Liver (tissue), 8 donors: ENCODE measurements at regions not wholly inside any gene's neighbourhood (a gene's known extent, or its start where the extent isn't known, plus 50 kb on each side); places are given as distances from the start of the nearest gene placed in this dataset.

Experiments used
- DNase-seq: peaks from one replicate; pipeline ENCODE4 v3.0.0-alpha.2; 2017; ENCODE audit warnings: low spot score
- H3K27ac ChIP-seq, 2 donors: one replicate each; pipeline ENCODE4 v1.7.0; 2013; ENCODE audit warnings: inconsistent platforms in 2 of 2, low read length in 2 of 2, control low read depth in 1 of 2, low read depth in 1 of 2, mild to moderate bottlenecking in 1 of 2
- H3K27me3 ChIP-seq, 4 donors: one replicate each; pipeline versions ENCODE4 v1.6.1 to v1.7.0; 2013; ENCODE audit warnings: low read length in 3 of 4, inconsistent platforms in 1 of 4, mild to moderate bottlenecking in 1 of 4, moderate library complexity in 1 of 4; ENCODE audit not compliant: control insufficient read depth in 4 of 4, insufficient read depth in 4 of 4
- H3K36me3 ChIP-seq, 4 donors: one replicate each; pipeline versions ENCODE4 v1.6.1 to v1.7.0; 2013; ENCODE audit warnings: low read length in 3 of 4, mild to moderate bottlenecking in 3 of 4, low read depth in 1 of 4, moderate library complexity in 1 of 4; ENCODE audit not compliant: control insufficient read depth in 4 of 4, insufficient read depth in 3 of 4
- H3K4me1 ChIP-seq, 4 donors: one replicate each; pipeline versions ENCODE4 v1.6.1 to v1.7.0; 2013; ENCODE audit warnings: low read length in 3 of 4, mild to moderate bottlenecking in 3 of 4, moderate library complexity in 1 of 4; ENCODE audit not compliant: control insufficient read depth in 4 of 4, insufficient read depth in 4 of 4
- H3K4me3 ChIP-seq, 3 donors: one replicate each; pipeline versions ENCODE4 v1.6.1 to v1.7.0; 2013; ENCODE audit warnings: low read length in 3 of 3, control low read depth in 1 of 3, low read depth in 1 of 3, mild to moderate bottlenecking in 1 of 3
- H3K9ac ChIP-seq, 2 donors: one replicate each; pipeline ENCODE4 v1.7.0; 2013; ENCODE audit warnings: low read length in 2 of 2, mild to moderate bottlenecking in 2 of 2, moderate library complexity in 2 of 2, control low read depth in 1 of 2, low read depth in 1 of 2
- H3K9me3 ChIP-seq, 4 donors: one replicate each; pipeline versions ENCODE4 v1.6.1 to v1.7.0; 2013; ENCODE audit warnings: low read length in 3 of 4; ENCODE audit not compliant: control insufficient read depth in 4 of 4
- EGR1 ChIP-seq, 2 donors: IDR thresholded peaks; 2 replicates each; pipeline ENCODE4 v1.6.1; 2016 to 2018; ENCODE audit warnings: antibody characterized with exemption in 2 of 2, low read depth in 2 of 2
- FOXA1 ChIP-seq: IDR thresholded peaks from 2 replicates; pipeline ENCODE4 v1.6.1; 2016; ENCODE audit warnings: antibody characterized with exemption
- FOXA2 ChIP-seq: IDR thresholded peaks from 2 replicates; pipeline ENCODE4 v1.6.1; 2016; ENCODE audit warnings: antibody characterized with exemption
- GABPA ChIP-seq, 2 donors: IDR thresholded peaks in 1 of 2; conservative IDR thresholded peaks in 1 of 2; 2 replicates each; pipeline ENCODE4 v1.6.1; 2016; ENCODE audit warnings: antibody characterized with exemption in 2 of 2, mild to moderate bottlenecking in 1 of 2, moderate library complexity in 1 of 2
- HNF4A ChIP-seq, 2 donors: conservative IDR thresholded peaks; 2 replicates each; pipeline ENCODE4 v1.6.1; 2016; ENCODE audit warnings: antibody characterized with exemption in 2 of 2, mild to moderate bottlenecking in 2 of 2
- HNF4G ChIP-seq: IDR thresholded peaks from 2 replicates; pipeline ENCODE4 v1.6.1; 2016; ENCODE audit warnings: antibody characterized with exemption
- JUND ChIP-seq, 2 donors: IDR thresholded peaks; 2 replicates each; pipeline ENCODE4 v1.6.1; 2016; ENCODE audit warnings: antibody characterized with exemption in 2 of 2
- NR2F2 ChIP-seq: IDR thresholded peaks from 2 replicates; pipeline ENCODE4 v1.6.1; 2016; ENCODE audit warnings: antibody characterized with exemption
- RAD21 ChIP-seq, 2 donors: IDR thresholded peaks; 2 replicates each; pipeline ENCODE4 v1.6.1; 2016; ENCODE audit warnings: antibody characterized with exemption in 2 of 2, mild to moderate bottlenecking in 2 of 2
- RXRA ChIP-seq, 2 donors: IDR thresholded peaks; 2 replicates each; pipeline ENCODE4 v1.6.1; 2017 to 2018; ENCODE audit warnings: antibody characterized with exemption in 2 of 2, mild to moderate bottlenecking in 1 of 2
- SP1 ChIP-seq: IDR thresholded peaks from 2 replicates; pipeline ENCODE4 v1.6.1; 2018; ENCODE audit warnings: antibody characterized with exemption, mild to moderate bottlenecking
- TAF1 ChIP-seq: conservative IDR thresholded peaks from 2 replicates; pipeline ENCODE4 v1.6.1; 2016; ENCODE audit warnings: antibody characterized with exemption, mild to moderate bottlenecking
- YY1 ChIP-seq: IDR thresholded peaks from 2 replicates; pipeline ENCODE4 v1.6.1; 2016; ENCODE audit warnings: antibody characterized with exemption, mild to moderate bottlenecking
- ZBTB33 ChIP-seq: IDR thresholded peaks from 2 replicates; pipeline ENCODE4 v1.6.1; 2016; ENCODE audit warnings: antibody characterized with exemption
- WGBS: extraction: QIAGEN DNeasy Blood & Tissue Kit; methylation state at CpG from one replicate; pipeline ENCODE4 v1.1.7; 2013; 5-methylcytosine and 5-hydroxymethylcytosine counted together
- TF ChIP-seq, protein P1 (sequence below): fragments of 150-350 bp; IDR thresholded peaks from 2 replicates; pipeline ENCODE4 v1.5.1; 2017; ENCODE audit warnings: improper control_type of control experiment, low read depth, low read length; ENCODE audit not compliant: missing input control
- TF ChIP-seq, protein P2 (sequence below): IDR thresholded peaks from 2 replicates; pipeline ENCODE4 v1.6.1; 2016; ENCODE audit warnings: antibody characterized with exemption, mild to moderate bottlenecking
- TF ChIP-seq, protein P3 (sequence below): IDR thresholded peaks from 2 replicates; pipeline ENCODE4 v1.6.1; 2016; ENCODE audit warnings: antibody characterized with exemption
- TF ChIP-seq, protein P4 (sequence below): IDR thresholded peaks from 2 replicates; pipeline ENCODE4 v1.6.1; 2016; ENCODE audit warnings: antibody characterized with exemption
- donor health status: healthy.
- donor health status: healthy.
- donor health status: healthy.
- donor health status: healthy.
- donor health status: healthy.

DNA sequence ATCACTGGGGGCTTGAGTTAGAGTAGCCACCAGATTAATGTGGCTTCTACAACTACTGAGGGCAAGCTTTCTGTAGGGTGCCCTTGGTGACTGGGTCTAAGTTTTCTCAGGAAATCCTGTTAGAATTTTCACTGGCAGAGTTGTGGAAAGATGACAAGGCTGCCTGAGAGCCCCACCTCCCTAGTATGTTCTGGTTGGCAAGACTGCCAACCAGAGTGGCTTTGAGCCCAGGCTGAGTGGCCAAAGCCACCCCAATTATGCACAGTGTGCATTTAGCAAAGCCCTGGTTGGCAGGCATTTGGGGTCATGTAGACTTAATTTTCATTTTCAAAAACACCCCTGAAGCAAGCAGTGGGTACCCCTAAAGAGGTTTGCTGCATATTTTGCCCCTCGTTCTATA, 136.7 kb upstream of the HAPLN1 start:
- H3K4me3 ChIP-seq, result no peak overlapping the region
- 81% methylated on average over 1 of the region's 1 CpG for WGBS
- TF ChIP-seq SP1, result no peak
- TF ChIP-seq HNF4G, result no peak
- TF ChIP-seq TAF1, result no peak
- TF ChIP-seq, protein P1, sequence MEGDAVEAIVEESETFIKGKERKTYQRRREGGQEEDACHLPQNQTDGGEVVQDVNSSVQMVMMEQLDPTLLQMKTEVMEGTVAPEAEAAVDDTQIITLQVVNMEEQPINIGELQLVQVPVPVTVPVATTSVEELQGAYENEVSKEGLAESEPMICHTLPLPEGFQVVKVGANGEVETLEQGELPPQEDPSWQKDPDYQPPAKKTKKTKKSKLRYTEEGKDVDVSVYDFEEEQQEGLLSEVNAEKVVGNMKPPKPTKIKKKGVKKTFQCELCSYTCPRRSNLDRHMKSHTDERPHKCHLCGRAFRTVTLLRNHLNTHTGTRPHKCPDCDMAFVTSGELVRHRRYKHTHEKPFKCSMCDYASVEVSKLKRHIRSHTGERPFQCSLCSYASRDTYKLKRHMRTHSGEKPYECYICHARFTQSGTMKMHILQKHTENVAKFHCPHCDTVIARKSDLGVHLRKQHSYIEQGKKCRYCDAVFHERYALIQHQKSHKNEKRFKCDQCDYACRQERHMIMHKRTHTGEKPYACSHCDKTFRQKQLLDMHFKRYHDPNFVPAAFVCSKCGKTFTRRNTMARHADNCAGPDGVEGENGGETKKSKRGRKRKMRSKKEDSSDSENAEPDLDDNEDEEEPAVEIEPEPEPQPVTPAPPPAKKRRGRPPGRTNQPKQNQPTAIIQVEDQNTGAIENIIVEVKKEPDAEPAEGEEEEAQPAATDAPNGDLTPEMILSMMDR, result no peak
- TF ChIP-seq HNF4A (conservative IDR thresholded peaks at IDR 0.05), result no peak
- TF ChIP-seq ZBTB33, result no peak
- no peak for TF ChIP-seq JUND (IDR thresholded peaks at IDR 0.05)
- TF ChIP-seq, protein P2, sequence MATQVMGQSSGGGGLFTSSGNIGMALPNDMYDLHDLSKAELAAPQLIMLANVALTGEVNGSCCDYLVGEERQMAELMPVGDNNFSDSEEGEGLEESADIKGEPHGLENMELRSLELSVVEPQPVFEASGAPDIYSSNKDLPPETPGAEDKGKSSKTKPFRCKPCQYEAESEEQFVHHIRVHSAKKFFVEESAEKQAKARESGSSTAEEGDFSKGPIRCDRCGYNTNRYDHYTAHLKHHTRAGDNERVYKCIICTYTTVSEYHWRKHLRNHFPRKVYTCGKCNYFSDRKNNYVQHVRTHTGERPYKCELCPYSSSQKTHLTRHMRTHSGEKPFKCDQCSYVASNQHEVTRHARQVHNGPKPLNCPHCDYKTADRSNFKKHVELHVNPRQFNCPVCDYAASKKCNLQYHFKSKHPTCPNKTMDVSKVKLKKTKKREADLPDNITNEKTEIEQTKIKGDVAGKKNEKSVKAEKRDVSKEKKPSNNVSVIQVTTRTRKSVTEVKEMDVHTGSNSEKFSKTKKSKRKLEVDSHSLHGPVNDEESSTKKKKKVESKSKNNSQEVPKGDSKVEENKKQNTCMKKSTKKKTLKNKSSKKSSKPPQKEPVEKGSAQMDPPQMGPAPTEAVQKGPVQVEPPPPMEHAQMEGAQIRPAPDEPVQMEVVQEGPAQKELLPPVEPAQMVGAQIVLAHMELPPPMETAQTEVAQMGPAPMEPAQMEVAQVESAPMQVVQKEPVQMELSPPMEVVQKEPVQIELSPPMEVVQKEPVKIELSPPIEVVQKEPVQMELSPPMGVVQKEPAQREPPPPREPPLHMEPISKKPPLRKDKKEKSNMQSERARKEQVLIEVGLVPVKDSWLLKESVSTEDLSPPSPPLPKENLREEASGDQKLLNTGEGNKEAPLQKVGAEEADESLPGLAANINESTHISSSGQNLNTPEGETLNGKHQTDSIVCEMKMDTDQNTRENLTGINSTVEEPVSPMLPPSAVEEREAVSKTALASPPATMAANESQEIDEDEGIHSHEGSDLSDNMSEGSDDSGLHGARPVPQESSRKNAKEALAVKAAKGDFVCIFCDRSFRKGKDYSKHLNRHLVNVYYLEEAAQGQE, result no peak
- TF ChIP-seq EGR1 (IDR thresholded peaks at IDR 0.05; ENCODE audit: low read depth in 2 of 2), result no peak
- no peak for TF ChIP-seq FOXA2
- TF ChIP-seq RAD21 (IDR thresholded peaks at IDR 0.05), result no peak

DNA sequence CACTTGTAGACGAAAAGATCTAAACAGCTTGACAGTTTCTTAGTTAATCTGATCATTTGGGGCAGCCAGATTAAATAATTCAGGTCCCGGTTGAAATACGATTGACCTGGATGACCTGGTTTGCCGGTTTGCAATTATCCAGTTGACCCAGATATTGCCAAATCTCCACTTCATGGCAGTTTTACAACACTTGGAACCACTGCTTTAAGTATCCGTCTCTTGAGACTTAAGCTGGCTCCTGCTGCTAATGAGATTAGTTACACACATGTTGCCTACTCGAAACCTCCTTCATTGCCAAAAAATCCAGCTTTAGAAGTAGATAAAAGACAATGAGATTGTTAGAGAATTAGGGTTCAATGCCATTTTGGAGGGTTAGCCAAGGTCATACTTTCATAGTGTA, 136.2 kb upstream of the HAPLN1 start:
- DNase-seq, result no peak
- Histone ChIP-seq H3K36me3 (no peaks in the 10 kb centered on the region), H3K9ac (no peak overlapping the region), H3K9me3 (no peaks in the 10 kb centered on the region), H3K27ac (no peak overlapping the region), H3K27me3 (peaks cover 0 to 2% (median 0%) of the 10 kb centered on the region in 4 donors), H3K4me1 (no peaks in the 10 kb centered on the region), H3K4me3 (no peak overlapping the region)
- 61% methylated on average over 6 of the region's 6 CpGs for WGBS
- TF ChIP-seq EGR1 (IDR thresholded peaks at IDR 0.05; ENCODE audit: low read depth in 2 of 2) (no peak), YY1 (no peak), GABPA (IDR thresholded peaks at IDR 0.05 in 1 of 2, conservative IDR thresholded peaks at IDR 0.05 in 1 of 2) (no peak), RXRA (IDR thresholded peaks at IDR 0.05) (no peak), TAF1 (no peak), SP1 (no peak), ZBTB33 (no peak), RAD21 (IDR thresholded peaks at IDR 0.05) (no peak), FOXA1 (no peak), NR2F2 (no peak)
- TF ChIP-seq, protein P3, sequence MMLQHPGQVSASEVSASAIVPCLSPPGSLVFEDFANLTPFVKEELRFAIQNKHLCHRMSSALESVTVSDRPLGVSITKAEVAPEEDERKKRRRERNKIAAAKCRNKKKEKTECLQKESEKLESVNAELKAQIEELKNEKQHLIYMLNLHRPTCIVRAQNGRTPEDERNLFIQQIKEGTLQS, result no peak
- TF ChIP-seq, protein P2, result no peak
- TF ChIP-seq, protein P4, sequence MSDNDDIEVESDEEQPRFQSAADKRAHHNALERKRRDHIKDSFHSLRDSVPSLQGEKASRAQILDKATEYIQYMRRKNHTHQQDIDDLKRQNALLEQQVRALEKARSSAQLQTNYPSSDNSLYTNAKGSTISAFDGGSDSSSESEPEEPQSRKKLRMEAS, result no peak

More for the DNA sequence above, 136.7 kb upstream of the HAPLN1 start:
- Histone ChIP-seq H3K27me3 (peaks cover 0 to 2% (median 0%) of the 10 kb centered on the region in 4 donors), H3K9ac (no peak overlapping the region), H3K9me3 (no peaks in the 10 kb centered on the region), H3K4me1 (no peaks in the 10 kb centered on the region), H3K27ac (no peak overlapping the region), H3K36me3 (no peaks in the 10 kb centered on the region)
- no peak for DNase-seq
